HCT116 (cell line): ENCODE measurements at regions not wholly inside any gene's neighbourhood (a gene's known extent, or its start where the extent isn't known, plus 50 kb on each side); places are given as distances from the start of the nearest gene placed in this dataset.

ENCODE experiments used
- ATAC-seq: fragments of 200-7000 bp; cut with Tn5 transposase; 2 replicates; pipeline ENCODE4 v1.9.1; 2020; ENCODE audit warnings: mild to moderate bottlenecking, moderate library complexity
- BruUV-seq: library from RNA; stranded (reverse); fragments of 400-500 nt; replicated peaks from 2 replicates; lab custom pipeline; 2021; lab: Mats Ljungman, UMichigan
- CTCF ChIA-PET: fragments of 300-600 bp; sonication (Branson Sonifier 250); formaldehyde crosslinking; loops from one replicate; lab custom pipeline; 2021; ENCODE audit warnings: antibody characterized with exemption; lab: Charles Lee
- POLR2A ChIA-PET: fragments of 300-600, 350-600 bp; sonication (Branson Sonifier 250); formaldehyde crosslinking; loops from one replicate; lab custom pipeline; 2021; ENCODE audit warnings: antibody characterized with exemption; lab: Charles Lee
- RAD21 ChIA-PET, 2 experiments: fragments of 300-600 bp; sonication (Branson Sonifier 250); formaldehyde crosslinking; loops; one replicate each; lab custom pipeline; 2023; ENCODE audit warnings: low total read pairs in 2 of 2; ENCODE audit not compliant: uncharacterized antibody in 2 of 2, unreplicated experiment in 2 of 2, low non-redundant PET in 1 of 2; lab: Charles Lee
- DNase-seq: peaks from one replicate; pipeline ENCODE4 v3.0.0-alpha.2; 2010; ENCODE audit warnings: low read depth, low spot score
- H2AFZ ChIP-seq: fragments of 200-600 bp; shearing (Covaris generic), sonication (generic); 2 replicates; pipeline ENCODE4 v1.6.1; 2017; ENCODE audit warnings: low read depth, mixed run types, mixed read lengths, antibody characterized with exemption, low read length; ENCODE audit not compliant: poor library complexity, severe bottlenecking
- H3K27ac ChIP-seq: 2 replicates; pipeline ENCODE4 v1.5.1; 2012; ENCODE audit warnings: low read depth, low read length
- H3K27me3 ChIP-seq: fragments of 200-600 bp; sonication (generic); 2 replicates; pipeline ENCODE4 v1.6.1; 2016; ENCODE audit warnings: mixed run types, low read length, mixed read lengths; ENCODE audit not compliant: insufficient read depth
- H3K36me3 ChIP-seq, 2 experiments: fragments of 200-500 bp in 1 of 2; fragments of 200-600 bp in 1 of 2; sonication (Bioruptor generic) in 1 of 2; sonication (generic) in 1 of 2; 2 replicates each; pipeline versions ENCODE4 v1.5.1 to v1.6.1; 2014 to 2016; ENCODE audit warnings: low read length in 2 of 2, inconsistent platforms in 1 of 2, mixed read lengths in 1 of 2, mixed run types in 1 of 2; ENCODE audit not compliant: insufficient read depth in 2 of 2, control insufficient read depth in 1 of 2
- H3K4me1 ChIP-seq, 2 experiments: fragments of 200-600 bp in 1 of 2; sonication (generic) in 1 of 2; 2 replicates each; pipeline versions ENCODE4 v1.5.1 to v1.6.1; 2012 to 2017; ENCODE audit warnings: low read length in 2 of 2, inconsistent platforms in 1 of 2, mild to moderate bottlenecking in 1 of 2, mixed read lengths in 1 of 2, mixed run types in 1 of 2, moderate library complexity in 1 of 2; ENCODE audit not compliant: insufficient read depth in 2 of 2, control insufficient read depth in 1 of 2
- H3K4me2 ChIP-seq: fragments of 200-600 bp; sonication (generic); 2 replicates; pipeline ENCODE4 v1.6.1; 2017; ENCODE audit warnings: mixed run types, low read length, mixed read lengths
- H3K4me3 ChIP-seq, 2 experiments: fragments of 200-600 bp in 1 of 2; sonication (generic) in 1 of 2; replicated peaks in 1 of 2; 2 replicates each; pipeline ENCODE4 v1.5.1; 2011 to 2016; ENCODE audit warnings: low read length in 2 of 2, control low read depth in 1 of 2, low read depth in 1 of 2, mild to moderate bottlenecking in 1 of 2, mixed read lengths in 1 of 2, mixed run types in 1 of 2
- H3K79me2 ChIP-seq: fragments of 200-600 bp; sonication (generic); 2 replicates; pipeline ENCODE4 v1.6.1; 2017; ENCODE audit warnings: mild to moderate bottlenecking, mixed run types, low read length, moderate library complexity, mixed read lengths; ENCODE audit not compliant: insufficient read depth
- H3K9ac ChIP-seq: fragments of 200-600 bp; sonication (generic); 2 replicates; pipeline ENCODE4 v1.6.1; 2016; ENCODE audit warnings: low read length, mixed read lengths
- H3K9me2 ChIP-seq: fragments of 200-600 bp; sonication (generic), shearing (Covaris generic); 2 replicates; pipeline ENCODE4 v1.6.1; 2017; ENCODE audit warnings: mixed run types, mild to moderate bottlenecking, moderate library complexity; ENCODE audit not compliant: insufficient read depth
- H3K9me3 ChIP-seq, 2 experiments: fragments of 200-500 bp in 1 of 2; fragments of 200-600 bp in 1 of 2; sonication (Bioruptor generic) in 1 of 2; sonication (generic) in 1 of 2; 2 replicates each; pipeline ENCODE4 v1.6.1; 2014 to 2017; ENCODE audit warnings: low read length in 2 of 2, mixed read lengths in 2 of 2, inconsistent platforms in 1 of 2, low read depth in 1 of 2, mild to moderate bottlenecking in 1 of 2, mixed run types in 1 of 2, moderate library complexity in 1 of 2; ENCODE audit not compliant: control insufficient read depth in 1 of 2, insufficient read depth in 1 of 2
- H4K20me1 ChIP-seq: fragments of 200-600 bp; sonication (generic), shearing (Covaris generic); 2 replicates; pipeline ENCODE4 v1.6.1; 2017; ENCODE audit warnings: mixed run types, mild to moderate bottlenecking, moderate library complexity; ENCODE audit not compliant: insufficient read depth
- CBX3 ChIP-seq: IDR thresholded peaks from 2 replicates; pipeline ENCODE4 v1.6.1; 2012; ENCODE audit warnings: low read depth
- CEBPB ChIP-seq: IDR thresholded peaks from 2 replicates; pipeline ENCODE4 v1.6.1; 2012; ENCODE audit warnings: low read depth
- EGR1 ChIP-seq: IDR thresholded peaks from 2 replicates; pipeline ENCODE4 v1.6.1; 2012; ENCODE audit warnings: low read depth
- ELF1 ChIP-seq: IDR thresholded peaks from 2 replicates; pipeline ENCODE4 v1.6.1; 2012; ENCODE audit warnings: low read depth, borderline replicate concordance
- EZH2 ChIP-seq: fragments of 200-600 bp; sonication (generic); IDR thresholded peaks from 2 replicates; pipeline ENCODE4 v1.6.1; 2017; ENCODE audit warnings: antibody characterized with exemption, mixed run types
- FOSL1 ChIP-seq: IDR thresholded peaks from 2 replicates; pipeline ENCODE4 v1.6.1; 2012; ENCODE audit warnings: low read depth
- JUND ChIP-seq: IDR thresholded peaks from 2 replicates; pipeline ENCODE4 v1.6.1; 2012
- POLR2A ChIP-seq: IDR thresholded peaks from 2 replicates; pipeline ENCODE4 v1.7.0; 2011; ENCODE audit warnings: borderline replicate concordance; ENCODE audit not compliant: insufficient read depth, insufficient read length; ENCODE audit errors: extremely low read depth
- POLR2AphosphoS5 ChIP-seq: IDR thresholded peaks from 2 replicates; pipeline ENCODE4 v1.6.1; 2011; ENCODE audit warnings: mild to moderate bottlenecking, low read depth, low read length, moderate library complexity
- RAD21 ChIP-seq: IDR thresholded peaks from 2 replicates; pipeline ENCODE4 v1.6.1; 2012; ENCODE audit warnings: low read depth, mild to moderate bottlenecking
- SP1 ChIP-seq: IDR thresholded peaks from 2 replicates; pipeline ENCODE4 v1.6.1; 2012; ENCODE audit warnings: low read depth
- TCF7L2 ChIP-seq: IDR thresholded peaks from 2 replicates; pipeline ENCODE4 v1.7.0; 2011; ENCODE audit warnings: borderline replicate concordance, inconsistent platforms; ENCODE audit not compliant: insufficient read depth, insufficient read length; ENCODE audit errors: extremely low read depth
- YY1 ChIP-seq: IDR thresholded peaks from 2 replicates; pipeline ENCODE4 v1.6.1; 2011; ENCODE audit warnings: low read length, low read depth, moderate library complexity, mild to moderate bottlenecking; ENCODE audit not compliant: insufficient replicate concordance; ENCODE audit errors: extremely low read depth
- ZBTB33 ChIP-seq: IDR thresholded peaks from 2 replicates; pipeline ENCODE4 v1.6.1; 2011; ENCODE audit warnings: mild to moderate bottlenecking, low read length, moderate library complexity; ENCODE audit not compliant: insufficient replicate concordance; ENCODE audit errors: extremely low read depth
- ZNF274 ChIP-seq: fragments of 200-500 bp; sonication (Bioruptor generic); IDR thresholded peaks from 2 replicates; pipeline ENCODE4 v1.6.1; 2014; ENCODE audit warnings: mild to moderate bottlenecking, low read depth, low read length, inconsistent platforms
- intact Hi-C: fragments of 100-400 bp; cut with micrococcal nuclease; formaldehyde crosslinking; loops from 2 replicates; pipeline ENCODE4 v1.10.0; 2022
- TF ChIP-seq, protein P1 (sequence below): IDR thresholded peaks from 2 replicates; pipeline ENCODE4 v1.6.1; 2012; ENCODE audit warnings: low read depth
- TF ChIP-seq, protein P2 (sequence below), 3 experiments: fragments of 200-600 bp in 1 of 3; sonication (generic) in 1 of 3; IDR thresholded peaks in 2 of 3; conservative IDR thresholded peaks in 1 of 3; 2 replicates each; pipeline ENCODE4 v1.5.1; 2012 to 2017; ENCODE audit warnings: low read depth in 2 of 3, low read length in 2 of 3, antibody characterized with exemption in 1 of 3, borderline replicate concordance in 1 of 3, control low read depth in 1 of 3, mild to moderate bottlenecking in 1 of 3, mixed read lengths in 1 of 3, mixed run types in 1 of 3, moderate library complexity in 1 of 3; ENCODE audit not compliant: insufficient read depth in 1 of 3
- TF ChIP-seq, protein P3 (sequence below): IDR thresholded peaks from 2 replicates; pipeline ENCODE4 v1.6.1; 2012
- TF ChIP-seq, protein P4 (sequence below): IDR thresholded peaks from 2 replicates; pipeline ENCODE4 v1.6.1; 2012

- Histone ChIP-seq H3K4me3 (no peak overlapping the region), H3K4me1 (no peaks in the 10 kb centered on the region), H3K27me3 (no peaks in the 10 kb centered on the region), H3K9me3 (peaks cover 12 to 15% of the 10 kb centered on the region in 2 experiments; a peak in 3 of 4 replicates), H3K79me2 (no peaks in the 10 kb centered on the region), H3K27ac (no peak overlapping the region), H4K20me1 (no peaks in the 10 kb centered on the region), H3K4me2 (no peak overlapping the region), H3K36me3 (no peaks in the 10 kb centered on the region), H3K9ac (no peak overlapping the region), H3K9me2 (no peaks in the 10 kb centered on the region)
- POLR2A ChIA-PET, result no interaction called here
- intact Hi-C loops, result no loop called here
- RAD21 ChIA-PET, result no interaction called here
- CTCF ChIA-PET, result no interaction called here
- no TSS peak for BruUV-seq
- DNase-seq, result no peak
- TF ChIP-seq ELF1 (no peak), POLR2AphosphoS5 (no peak), ZBTB33 (no peak), EZH2 (no peak), CEBPB (no peak), FOSL1 (no peak), CBX3 (no peak), RAD21 (no peak), POLR2A (no peak), TCF7L2 (no peak), SP1 (no peak), YY1 (no peak), JUND (no peak), EGR1 (no peak), ZNF274 (no peak)
- TF ChIP-seq, protein P1, sequence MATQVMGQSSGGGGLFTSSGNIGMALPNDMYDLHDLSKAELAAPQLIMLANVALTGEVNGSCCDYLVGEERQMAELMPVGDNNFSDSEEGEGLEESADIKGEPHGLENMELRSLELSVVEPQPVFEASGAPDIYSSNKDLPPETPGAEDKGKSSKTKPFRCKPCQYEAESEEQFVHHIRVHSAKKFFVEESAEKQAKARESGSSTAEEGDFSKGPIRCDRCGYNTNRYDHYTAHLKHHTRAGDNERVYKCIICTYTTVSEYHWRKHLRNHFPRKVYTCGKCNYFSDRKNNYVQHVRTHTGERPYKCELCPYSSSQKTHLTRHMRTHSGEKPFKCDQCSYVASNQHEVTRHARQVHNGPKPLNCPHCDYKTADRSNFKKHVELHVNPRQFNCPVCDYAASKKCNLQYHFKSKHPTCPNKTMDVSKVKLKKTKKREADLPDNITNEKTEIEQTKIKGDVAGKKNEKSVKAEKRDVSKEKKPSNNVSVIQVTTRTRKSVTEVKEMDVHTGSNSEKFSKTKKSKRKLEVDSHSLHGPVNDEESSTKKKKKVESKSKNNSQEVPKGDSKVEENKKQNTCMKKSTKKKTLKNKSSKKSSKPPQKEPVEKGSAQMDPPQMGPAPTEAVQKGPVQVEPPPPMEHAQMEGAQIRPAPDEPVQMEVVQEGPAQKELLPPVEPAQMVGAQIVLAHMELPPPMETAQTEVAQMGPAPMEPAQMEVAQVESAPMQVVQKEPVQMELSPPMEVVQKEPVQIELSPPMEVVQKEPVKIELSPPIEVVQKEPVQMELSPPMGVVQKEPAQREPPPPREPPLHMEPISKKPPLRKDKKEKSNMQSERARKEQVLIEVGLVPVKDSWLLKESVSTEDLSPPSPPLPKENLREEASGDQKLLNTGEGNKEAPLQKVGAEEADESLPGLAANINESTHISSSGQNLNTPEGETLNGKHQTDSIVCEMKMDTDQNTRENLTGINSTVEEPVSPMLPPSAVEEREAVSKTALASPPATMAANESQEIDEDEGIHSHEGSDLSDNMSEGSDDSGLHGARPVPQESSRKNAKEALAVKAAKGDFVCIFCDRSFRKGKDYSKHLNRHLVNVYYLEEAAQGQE, result no peak
- TF ChIP-seq, protein P2, sequence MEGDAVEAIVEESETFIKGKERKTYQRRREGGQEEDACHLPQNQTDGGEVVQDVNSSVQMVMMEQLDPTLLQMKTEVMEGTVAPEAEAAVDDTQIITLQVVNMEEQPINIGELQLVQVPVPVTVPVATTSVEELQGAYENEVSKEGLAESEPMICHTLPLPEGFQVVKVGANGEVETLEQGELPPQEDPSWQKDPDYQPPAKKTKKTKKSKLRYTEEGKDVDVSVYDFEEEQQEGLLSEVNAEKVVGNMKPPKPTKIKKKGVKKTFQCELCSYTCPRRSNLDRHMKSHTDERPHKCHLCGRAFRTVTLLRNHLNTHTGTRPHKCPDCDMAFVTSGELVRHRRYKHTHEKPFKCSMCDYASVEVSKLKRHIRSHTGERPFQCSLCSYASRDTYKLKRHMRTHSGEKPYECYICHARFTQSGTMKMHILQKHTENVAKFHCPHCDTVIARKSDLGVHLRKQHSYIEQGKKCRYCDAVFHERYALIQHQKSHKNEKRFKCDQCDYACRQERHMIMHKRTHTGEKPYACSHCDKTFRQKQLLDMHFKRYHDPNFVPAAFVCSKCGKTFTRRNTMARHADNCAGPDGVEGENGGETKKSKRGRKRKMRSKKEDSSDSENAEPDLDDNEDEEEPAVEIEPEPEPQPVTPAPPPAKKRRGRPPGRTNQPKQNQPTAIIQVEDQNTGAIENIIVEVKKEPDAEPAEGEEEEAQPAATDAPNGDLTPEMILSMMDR (IDR thresholded peaks at IDR 0.05 in 2 of 3, conservative IDR thresholded peaks at IDR 0.05 in 1 of 3; ENCODE audit: borderline replicate concordance in 1 of 3, insufficient read depth in 1 of 3, low read depth in 2 of 3, low read length in 2 of 3), result no peak
- TF ChIP-seq, protein P3, sequence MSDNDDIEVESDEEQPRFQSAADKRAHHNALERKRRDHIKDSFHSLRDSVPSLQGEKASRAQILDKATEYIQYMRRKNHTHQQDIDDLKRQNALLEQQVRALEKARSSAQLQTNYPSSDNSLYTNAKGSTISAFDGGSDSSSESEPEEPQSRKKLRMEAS, result no peak
- TF ChIP-seq, protein P4, sequence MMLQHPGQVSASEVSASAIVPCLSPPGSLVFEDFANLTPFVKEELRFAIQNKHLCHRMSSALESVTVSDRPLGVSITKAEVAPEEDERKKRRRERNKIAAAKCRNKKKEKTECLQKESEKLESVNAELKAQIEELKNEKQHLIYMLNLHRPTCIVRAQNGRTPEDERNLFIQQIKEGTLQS, result no peak
- TF ChIP-seq, all 23 proteins: peak for 0
- ATAC-seq, result no peak
- no peak overlapping the region for H2AFZ ChIP-seq
Observed at GRCh38 chr4:59979061-59979460, 1221.1 kb upstream of the ADGRL3 start.
